HEK293 (cell line): ENCODE measurements at regions not wholly inside any gene's neighbourhood (a gene's known extent, or its start where the extent isn't known, plus 50 kb on each side); places are given as distances from the start of the nearest gene placed in this dataset.

Experiments
- FEZF1 ChIP-seq: fragments of 450-650 bp; formaldehyde crosslinking; IDR thresholded peaks from 2 replicates; pipeline ENCODE4 v1.5.1; 2016; ENCODE audit warnings: missing biosample characterization, missing genetic modification characterization
- REPIN1 ChIP-seq: fragments of 450-650 bp; formaldehyde crosslinking; IDR thresholded peaks from 2 replicates; pipeline ENCODE4 v1.5.1; 2017; ENCODE audit warnings: missing biosample characterization, missing genetic modification characterization, low read depth
- TCF7L2 ChIP-seq: IDR thresholded peaks from 2 replicates; pipeline ENCODE4 v1.6.1; 2011; ENCODE audit warnings: low read depth, mild to moderate bottlenecking, inconsistent platforms, low read length, moderate library complexity, borderline replicate concordance
- ZBTB17 ChIP-seq: fragments of 450-650 bp; formaldehyde crosslinking; IDR thresholded peaks from 2 replicates; pipeline ENCODE4 v1.5.1; 2016; ENCODE audit warnings: missing biosample characterization, missing genetic modification characterization
- ZNF112 ChIP-seq: fragments of 450-650 bp; formaldehyde crosslinking; IDR thresholded peaks from 2 replicates; pipeline ENCODE4 v1.5.0; 2017; ENCODE audit warnings: missing biosample characterization, missing genetic modification characterization
- ZNF19 ChIP-seq: fragments of 450-650 bp; formaldehyde crosslinking; IDR thresholded peaks from 2 replicates; pipeline ENCODE4; 2016; ENCODE audit warnings: missing biosample characterization, missing genetic modification characterization, low read depth
- ZNF621 ChIP-seq: fragments of 450-650 bp; formaldehyde crosslinking; IDR thresholded peaks from 2 replicates; pipeline ENCODE4 v1.5.1; 2017; ENCODE audit warnings: missing biosample characterization, missing genetic modification characterization
- TF ChIP-seq, protein P1 (sequence below): fragments of 450-650 bp; formaldehyde crosslinking; IDR thresholded peaks from 2 replicates; pipeline ENCODE4 v1.5.1; 2016; ENCODE audit warnings: missing biosample characterization, missing genetic modification characterization

DNA sequence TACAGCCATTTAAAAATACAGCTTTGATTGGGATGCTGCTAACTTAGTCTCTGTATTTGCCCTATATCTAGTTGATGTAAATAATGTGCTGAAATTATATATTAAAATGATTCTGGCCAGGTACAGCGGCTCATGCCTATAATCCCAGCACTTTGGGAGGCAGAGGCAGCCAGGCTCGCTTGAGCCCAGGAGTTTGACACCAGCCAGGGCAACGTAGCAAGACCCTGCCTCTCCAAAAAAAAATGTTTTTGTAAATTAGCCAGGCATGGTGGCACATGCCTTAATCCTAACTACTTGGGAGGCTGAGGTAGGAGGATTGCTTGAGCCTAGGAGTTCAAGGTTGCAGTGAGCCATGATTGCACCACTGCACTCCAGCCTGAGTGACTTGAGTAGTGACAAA is 143.8 kb upstream of the CELF2 start:
- TF ChIP-seq FEZF1 (tag by site-specific recombination) (no peak), ZNF19 (tag by site-specific recombination) (no peak), REPIN1 (tag by site-specific recombination) (no peak), ZNF112 (tag by site-specific recombination) (no peak), ZNF621 (tag by site-specific recombination) (no peak), ZBTB17 (tag by site-specific recombination) (no peak), TCF7L2 (no peak)
- TF ChIP-seq, protein P1, sequence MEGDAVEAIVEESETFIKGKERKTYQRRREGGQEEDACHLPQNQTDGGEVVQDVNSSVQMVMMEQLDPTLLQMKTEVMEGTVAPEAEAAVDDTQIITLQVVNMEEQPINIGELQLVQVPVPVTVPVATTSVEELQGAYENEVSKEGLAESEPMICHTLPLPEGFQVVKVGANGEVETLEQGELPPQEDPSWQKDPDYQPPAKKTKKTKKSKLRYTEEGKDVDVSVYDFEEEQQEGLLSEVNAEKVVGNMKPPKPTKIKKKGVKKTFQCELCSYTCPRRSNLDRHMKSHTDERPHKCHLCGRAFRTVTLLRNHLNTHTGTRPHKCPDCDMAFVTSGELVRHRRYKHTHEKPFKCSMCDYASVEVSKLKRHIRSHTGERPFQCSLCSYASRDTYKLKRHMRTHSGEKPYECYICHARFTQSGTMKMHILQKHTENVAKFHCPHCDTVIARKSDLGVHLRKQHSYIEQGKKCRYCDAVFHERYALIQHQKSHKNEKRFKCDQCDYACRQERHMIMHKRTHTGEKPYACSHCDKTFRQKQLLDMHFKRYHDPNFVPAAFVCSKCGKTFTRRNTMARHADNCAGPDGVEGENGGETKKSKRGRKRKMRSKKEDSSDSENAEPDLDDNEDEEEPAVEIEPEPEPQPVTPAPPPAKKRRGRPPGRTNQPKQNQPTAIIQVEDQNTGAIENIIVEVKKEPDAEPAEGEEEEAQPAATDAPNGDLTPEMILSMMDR (tag by site-specific recombination), result no peak
